ENCODE measurements at regions not wholly inside any gene's neighbourhood (a gene's known extent, or its start where the extent isn't known, plus 50 kb on each side); places are given as distances from the start of the nearest gene placed in this dataset.

- TF ChIP-seq, protein P1, sequence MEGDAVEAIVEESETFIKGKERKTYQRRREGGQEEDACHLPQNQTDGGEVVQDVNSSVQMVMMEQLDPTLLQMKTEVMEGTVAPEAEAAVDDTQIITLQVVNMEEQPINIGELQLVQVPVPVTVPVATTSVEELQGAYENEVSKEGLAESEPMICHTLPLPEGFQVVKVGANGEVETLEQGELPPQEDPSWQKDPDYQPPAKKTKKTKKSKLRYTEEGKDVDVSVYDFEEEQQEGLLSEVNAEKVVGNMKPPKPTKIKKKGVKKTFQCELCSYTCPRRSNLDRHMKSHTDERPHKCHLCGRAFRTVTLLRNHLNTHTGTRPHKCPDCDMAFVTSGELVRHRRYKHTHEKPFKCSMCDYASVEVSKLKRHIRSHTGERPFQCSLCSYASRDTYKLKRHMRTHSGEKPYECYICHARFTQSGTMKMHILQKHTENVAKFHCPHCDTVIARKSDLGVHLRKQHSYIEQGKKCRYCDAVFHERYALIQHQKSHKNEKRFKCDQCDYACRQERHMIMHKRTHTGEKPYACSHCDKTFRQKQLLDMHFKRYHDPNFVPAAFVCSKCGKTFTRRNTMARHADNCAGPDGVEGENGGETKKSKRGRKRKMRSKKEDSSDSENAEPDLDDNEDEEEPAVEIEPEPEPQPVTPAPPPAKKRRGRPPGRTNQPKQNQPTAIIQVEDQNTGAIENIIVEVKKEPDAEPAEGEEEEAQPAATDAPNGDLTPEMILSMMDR (optimal IDR thresholded peaks at IDR 0.05 in 1 of 3, IDR thresholded peaks at IDR 0.05 in 1 of 3, conservative IDR thresholded peaks at IDR 0.05 in 1 of 3; ENCODE audit: extremely low read depth in 1 of 3, insufficient read depth in 2 of 3, low read length in 3 of 3), result no peak
- TF ChIP-seq EZH2 (IDR thresholded peaks at IDR 0.05; ENCODE audit: low read length), result no peak
These were observed 94.9 kb upstream of the MSX1 start for GRCh38 chr4:4764558-4764905.
